ENCODE measurements at regions not wholly inside any gene's neighbourhood (a gene's known extent, or its start where the extent isn't known, plus 50 kb on each side); places are given as distances from the start of the nearest gene placed in this dataset.

- no peaks in the 10 kb centered on the region for H3K36me3 ChIP-seq (ENCODE audit: control insufficient read depth in 1 of 2, insufficient read depth in 2 of 2, low read length in 1 of 2)
- H3K27ac ChIP-seq (ENCODE audit: low read depth in 1 of 2, low read length in 2 of 2), result no peak overlapping the region
- no peak overlapping the region for H3K4me3 ChIP-seq (ENCODE audit: low read length in 2 of 2)
- H3K27me3 ChIP-seq (ENCODE audit: control insufficient read depth in 1 of 2, insufficient read depth in 2 of 2, low read length in 1 of 2), result no peaks in the 10 kb centered on the region
- intact Hi-C loops (cut with DNase I), result no loop called here
- no peaks in the 10 kb centered on the region for H3K9me3 ChIP-seq (ENCODE audit: control insufficient read depth, low read length)
- H3K4me1 ChIP-seq (ENCODE audit: control insufficient read depth in 1 of 2, insufficient read depth in 2 of 2, low read length in 2 of 2), result peaks cover 0 to 4% of the 10 kb centered on the region in 2 donors
- ATAC-seq (ENCODE audit: low FRiP score) (no peak), DNase-seq (no peak)
These were observed 98.9 kb upstream of the TSC22D2 start for GRCh38 chr3:150309257-150309542.

GRCh38 chr3:150308481-150309256 is 99.4 kb upstream of the TSC22D2 start:
- intact Hi-C loops (cut with DNase I), result no loop called here
- WGBS, 2 donors, result 73 to 75% methylated on average over 12 of the region's 12 CpGs
- peak overlapping the region in 1 of 2 donors; percentile 33 for H3K4me3 ChIP-seq (ENCODE audit: low read length in 2 of 2)
- no peaks in the 10 kb centered on the region for H3K9me3 ChIP-seq (ENCODE audit: control insufficient read depth, low read length)
- peak overlapping the region in 1 of 2 donors; percentile 23 for H3K27ac ChIP-seq (ENCODE audit: low read depth in 1 of 2, low read length in 2 of 2)
- H3K36me3 ChIP-seq (ENCODE audit: control insufficient read depth in 1 of 2, insufficient read depth in 2 of 2, low read length in 1 of 2), result no peaks in the 10 kb centered on the region
- H3K27me3 ChIP-seq (ENCODE audit: control insufficient read depth in 1 of 2, insufficient read depth in 2 of 2, low read length in 1 of 2), result no peaks in the 10 kb centered on the region
- peaks cover 0 to 4% of the 10 kb centered on the region in 2 donors for H3K4me1 ChIP-seq (ENCODE audit: control insufficient read depth in 1 of 2, insufficient read depth in 2 of 2, low read length in 2 of 2)
- DNase-seq (no peak), ATAC-seq (ENCODE audit: low FRiP score) (no peak)

GRCh38 chr3:150308037-150308319 is 100.1 kb upstream of the TSC22D2 start:
- Histone ChIP-seq H3K27ac (ENCODE audit: low read depth in 1 of 2, low read length in 2 of 2) (no peak overlapping the region), H3K36me3 (ENCODE audit: control insufficient read depth in 1 of 2, insufficient read depth in 2 of 2, low read length in 1 of 2) (no peaks in the 10 kb centered on the region), H3K4me1 (ENCODE audit: control insufficient read depth in 1 of 2, insufficient read depth in 2 of 2, low read length in 2 of 2) (peaks cover 0 to 4% of the 10 kb centered on the region in 2 donors), H3K27me3 (ENCODE audit: control insufficient read depth in 1 of 2, insufficient read depth in 2 of 2, low read length in 1 of 2) (no peaks in the 10 kb centered on the region), H3K4me3 (ENCODE audit: low read length in 2 of 2) (peak overlapping the region in 1 of 2 donors; percentile 33), H3K9me3 (ENCODE audit: control insufficient read depth, low read length) (no peaks in the 10 kb centered on the region)
- ATAC-seq (ENCODE audit: low FRiP score) (no peak), DNase-seq (no peak)
- WGBS, 2 donors, result 40 to 45% methylated on average over 4 of the region's 4 CpGs
- intact Hi-C loops (cut with DNase I), result no loop called here

- Histone ChIP-seq H3K4me3 (ENCODE audit: low read length in 2 of 2) (no peak overlapping the region), H3K36me3 (ENCODE audit: control insufficient read depth in 1 of 2, insufficient read depth in 2 of 2, low read length in 1 of 2) (no peaks in the 10 kb centered on the region), H3K4me1 (ENCODE audit: control insufficient read depth in 1 of 2, insufficient read depth in 2 of 2, low read length in 2 of 2) (peaks cover 0 to 4% of the 10 kb centered on the region in 2 donors), H3K9me3 (ENCODE audit: control insufficient read depth, low read length) (no peaks in the 10 kb centered on the region), H3K27me3 (ENCODE audit: control insufficient read depth in 1 of 2, insufficient read depth in 2 of 2, low read length in 1 of 2) (no peaks in the 10 kb centered on the region), H3K27ac (ENCODE audit: low read depth in 1 of 2, low read length in 2 of 2) (no peak overlapping the region)
- ATAC-seq (ENCODE audit: low FRiP score) (no peak), DNase-seq (no peak)
- intact Hi-C loops (cut with DNase I), result no loop called here
- 83 to 90% methylated on average over 6 of the region's 6 CpGs for WGBS, 2 donors
These were observed 100.6 kb upstream of the TSC22D2 start for GRCh38 chr3:150307311-150308036.

- H3K4me3 ChIP-seq (ENCODE audit: low read length in 2 of 2), result no peak overlapping the region
- H3K4me1 ChIP-seq (ENCODE audit: control insufficient read depth in 1 of 2, insufficient read depth in 2 of 2, low read length in 2 of 2), result peaks cover 0 to 4% of the 10 kb centered on the region in 2 donors
- no peak for DNase-seq
- no peak for ATAC-seq (ENCODE audit: low FRiP score)
- H3K27ac ChIP-seq (ENCODE audit: low read depth in 1 of 2, low read length in 2 of 2), result no peak overlapping the region
- no peaks in the 10 kb centered on the region for H3K27me3 ChIP-seq (ENCODE audit: control insufficient read depth in 1 of 2, insufficient read depth in 2 of 2, low read length in 1 of 2)
- no peaks in the 10 kb centered on the region for H3K9me3 ChIP-seq (ENCODE audit: control insufficient read depth, low read length)
- WGBS, 2 donors, result 75 to 94% methylated on average over 5 of the region's 5 CpGs
- H3K36me3 ChIP-seq (ENCODE audit: control insufficient read depth in 1 of 2, insufficient read depth in 2 of 2, low read length in 1 of 2), result no peaks in the 10 kb centered on the region
- intact Hi-C loops (cut with DNase I), result no loop called here
These were observed 101.2 kb upstream of the TSC22D2 start for GRCh38 chr3:150306906-150307305.

GRCh38 chr3:150306083-150306482 is 102.0 kb upstream of the TSC22D2 start:
- intact Hi-C loops (cut with DNase I), result no loop called here

GRCh38 chr3:150303768-150304167 is 104.3 kb upstream of the TSC22D2 start:
- WGBS, 2 donors, result 87 to 89% methylated on average over 3 of the region's 3 CpGs
- no peak overlapping the region for H3K4me3 ChIP-seq (ENCODE audit: low read length in 2 of 2)
- ATAC-seq (ENCODE audit: low FRiP score) (no peak), DNase-seq (no peak)
- intact Hi-C loops (cut with DNase I), result loop anchor here in 1 of 2 donors (2.0 kb wide), 1 partner anchor 43 kb away; no protein-coding TSS in a partner anchor
- no peaks in the 10 kb centered on the region for H3K9me3 ChIP-seq (ENCODE audit: control insufficient read depth, low read length)
- H3K4me1 ChIP-seq (ENCODE audit: control insufficient read depth in 1 of 2, insufficient read depth in 2 of 2, low read length in 2 of 2), result peaks cover 0 to 4% of the 10 kb centered on the region in 2 donors
- H3K27me3 ChIP-seq (ENCODE audit: control insufficient read depth in 1 of 2, insufficient read depth in 2 of 2, low read length in 1 of 2), result no peaks in the 10 kb centered on the region
- no peaks in the 10 kb centered on the region for H3K36me3 ChIP-seq (ENCODE audit: control insufficient read depth in 1 of 2, insufficient read depth in 2 of 2, low read length in 1 of 2)
- no peak overlapping the region for H3K27ac ChIP-seq (ENCODE audit: low read depth in 1 of 2, low read length in 2 of 2)

More at GRCh38 chr3:150306083-150306482, 102.0 kb upstream of the TSC22D2 start:
- Histone ChIP-seq H3K4me3 (ENCODE audit: low read length in 2 of 2) (no peak overlapping the region), H3K27ac (ENCODE audit: low read depth in 1 of 2, low read length in 2 of 2) (no peak overlapping the region), H3K4me1 (ENCODE audit: control insufficient read depth in 1 of 2, insufficient read depth in 2 of 2, low read length in 2 of 2) (peaks cover 0 to 4% of the 10 kb centered on the region in 2 donors), H3K9me3 (ENCODE audit: control insufficient read depth, low read length) (no peaks in the 10 kb centered on the region), H3K36me3 (ENCODE audit: control insufficient read depth in 1 of 2, insufficient read depth in 2 of 2, low read length in 1 of 2) (no peaks in the 10 kb centered on the region), H3K27me3 (ENCODE audit: control insufficient read depth in 1 of 2, insufficient read depth in 2 of 2, low read length in 1 of 2) (no peaks in the 10 kb centered on the region)
- WGBS, 2 donors, result 81 to 97% methylated on average over 3 of the region's 3 CpGs
- DNase-seq (no peak), ATAC-seq (ENCODE audit: low FRiP score) (no peak)

- ATAC-seq (ENCODE audit: low FRiP score) (no peak), DNase-seq (no peak)
- Histone ChIP-seq H3K4me3 (ENCODE audit: low read length in 2 of 2) (no peak overlapping the region), H3K27ac (ENCODE audit: low read depth in 1 of 2, low read length in 2 of 2) (no peak overlapping the region), H3K9me3 (ENCODE audit: control insufficient read depth, low read length) (no peaks in the 10 kb centered on the region), H3K36me3 (ENCODE audit: control insufficient read depth in 1 of 2, insufficient read depth in 2 of 2, low read length in 1 of 2) (no peaks in the 10 kb centered on the region), H3K27me3 (ENCODE audit: control insufficient read depth in 1 of 2, insufficient read depth in 2 of 2, low read length in 1 of 2) (no peaks in the 10 kb centered on the region), H3K4me1 (ENCODE audit: control insufficient read depth in 1 of 2, insufficient read depth in 2 of 2, low read length in 2 of 2) (no peaks in the 10 kb centered on the region)
- intact Hi-C loops (cut with DNase I), result no loop called here
These were observed 105.9 kb upstream of the TSC22D2 start for GRCh38 chr3:150302246-150302645.

- Histone ChIP-seq H3K27ac (ENCODE audit: low read depth in 1 of 2, low read length in 2 of 2) (no peak overlapping the region), H3K4me3 (ENCODE audit: low read length in 2 of 2) (no peak overlapping the region), H3K4me1 (ENCODE audit: control insufficient read depth in 1 of 2, insufficient read depth in 2 of 2, low read length in 2 of 2) (no peaks in the 10 kb centered on the region), H3K9me3 (ENCODE audit: control insufficient read depth, low read length) (no peaks in the 10 kb centered on the region), H3K36me3 (ENCODE audit: control insufficient read depth in 1 of 2, insufficient read depth in 2 of 2, low read length in 1 of 2) (no peaks in the 10 kb centered on the region), H3K27me3 (ENCODE audit: control insufficient read depth in 1 of 2, insufficient read depth in 2 of 2, low read length in 1 of 2) (no peaks in the 10 kb centered on the region)
- no peak for DNase-seq
- 81 to 87% methylated on average over 8 of the region's 8 CpGs for WGBS, 2 donors
- intact Hi-C loops (cut with DNase I), result no loop called here
- no peak for ATAC-seq (ENCODE audit: low FRiP score)
These were observed 107.1 kb upstream of the TSC22D2 start for GRCh38 chr3:150300852-150301517.
